Neuronal stem cell (in vitro differentiated cells): ENCODE measurements at regions not wholly inside any gene's neighbourhood (a gene's known extent, or its start where the extent isn't known, plus 50 kb on each side); places are given as distances from the start of the nearest gene placed in this dataset.

Source experiments
- DNase-seq: peaks from one replicate; pipeline ENCODE4 v3.0.0-alpha.2; 2013; ENCODE audit warnings: low spot score
- H2AFZ ChIP-seq: one replicate; pipeline ENCODE4 v1.6.1; 2013; ENCODE audit warnings: mild to moderate bottlenecking, low read length, inconsistent platforms
- H2AK5ac ChIP-seq: 2 replicates; pipeline ENCODE4 v1.6.1; 2013; ENCODE audit warnings: low read depth, mild to moderate bottlenecking, inconsistent platforms, low read length, moderate library complexity, mixed read lengths
- H2BK120ac ChIP-seq: 2 replicates; pipeline ENCODE4 v1.6.1; 2013; ENCODE audit warnings: low read depth, mild to moderate bottlenecking, inconsistent platforms, low read length, moderate library complexity, mixed read lengths
- H2BK12ac ChIP-seq: one replicate; pipeline ENCODE4 v1.6.1; 2013; ENCODE audit warnings: low read length, inconsistent platforms
- H2BK15ac ChIP-seq: 2 replicates; pipeline ENCODE4 v1.6.1; 2013; ENCODE audit warnings: mild to moderate bottlenecking, low read length, inconsistent platforms, mixed read lengths
- H2BK5ac ChIP-seq: one replicate; pipeline ENCODE4 v1.6.1; 2013; ENCODE audit warnings: inconsistent platforms, mild to moderate bottlenecking, low read length, moderate library complexity
- H3K14ac ChIP-seq: one replicate; pipeline ENCODE4 v1.6.1; 2013; ENCODE audit warnings: low read length, inconsistent platforms
- H3K18ac ChIP-seq: 2 replicates; pipeline ENCODE4 v1.6.1; 2013; ENCODE audit warnings: low read length, inconsistent platforms
- H3K23ac ChIP-seq: 2 replicates; pipeline ENCODE4 v1.6.1; 2013; ENCODE audit warnings: low read depth, mild to moderate bottlenecking, mixed read lengths, low read length, inconsistent platforms; ENCODE audit not compliant: poor library complexity
- H3K27ac ChIP-seq: replicated peaks from 3 replicates; pipeline ENCODE4 v1.5.1; 2013; ENCODE audit warnings: low read length, inconsistent platforms
- H3K27me3 ChIP-seq, 3 experiments: 2 replicates each; pipeline ENCODE4 v1.6.1; 2013; ENCODE audit warnings: low read length in 3 of 3, mild to moderate bottlenecking in 2 of 3, inconsistent platforms in 1 of 3, low read depth in 1 of 3, mixed read lengths in 1 of 3, moderate library complexity in 1 of 3; ENCODE audit not compliant: control insufficient read depth in 3 of 3, insufficient read depth in 3 of 3
- H3K36me3 ChIP-seq, 2 donors: replicated peaks in 1 of 2; 2 replicates each; pipeline ENCODE4 v1.6.1; 2013; ENCODE audit warnings: low read length in 2 of 2; ENCODE audit not compliant: control insufficient read depth in 2 of 2, insufficient read depth in 2 of 2
- H3K4ac ChIP-seq: 2 replicates; pipeline ENCODE4 v1.6.1; 2013; ENCODE audit warnings: inconsistent platforms, mild to moderate bottlenecking, low read length, moderate library complexity
- H3K4me1 ChIP-seq, 2 donors: 1 replicate in 1 of 2; 2 replicates in 1 of 2; pipeline ENCODE4 v1.6.1; 2013; ENCODE audit warnings: low read length in 2 of 2, low read depth in 1 of 2; ENCODE audit not compliant: control insufficient read depth in 2 of 2, insufficient read depth in 1 of 2
- H3K4me2 ChIP-seq: one replicate; pipeline ENCODE4 v1.6.1; 2013; ENCODE audit warnings: mild to moderate bottlenecking, low read length, inconsistent platforms; ENCODE audit not compliant: insufficient read depth, poor library complexity, severe bottlenecking
- H3K4me3 ChIP-seq, 2 donors: 2 replicates each; pipeline ENCODE4 v1.5.1; 2013; ENCODE audit warnings: low read length in 2 of 2, mild to moderate bottlenecking in 2 of 2, inconsistent platforms in 1 of 2, moderate library complexity in 1 of 2
- H3K79me1 ChIP-seq: one replicate; pipeline ENCODE4 v1.6.1; 2013; ENCODE audit warnings: low read depth, mild to moderate bottlenecking, inconsistent platforms, low read length, moderate library complexity
- H3K9ac ChIP-seq: one replicate; pipeline ENCODE4 v1.6.1; 2013; ENCODE audit warnings: mild to moderate bottlenecking, low read depth, low read length, inconsistent platforms; ENCODE audit not compliant: poor library complexity
- H3K9me3 ChIP-seq, 2 donors: replicated peaks in 1 of 2; 2 replicates each; pipeline versions ENCODE3 to v1.6.1; 2013; ENCODE audit warnings: low read length in 2 of 2, mild to moderate bottlenecking in 2 of 2, inconsistent platforms in 1 of 2, low read depth in 1 of 2, mixed read lengths in 1 of 2, moderate library complexity in 1 of 2; ENCODE audit not compliant: control insufficient read depth in 2 of 2, insufficient read depth in 1 of 2
- H4K8ac ChIP-seq: one replicate; pipeline ENCODE4 v1.6.1; 2013; ENCODE audit warnings: low read depth, mild to moderate bottlenecking, inconsistent platforms, low read length, moderate library complexity
- H4K91ac ChIP-seq: one replicate; pipeline ENCODE4 v1.6.1; 2013; ENCODE audit warnings: low read length, low read depth, mild to moderate bottlenecking, inconsistent platforms; ENCODE audit not compliant: poor library complexity
- WGBS, 2 donors: extraction: QIAGEN DNeasy Blood & Tissue Kit; methylation state at CpG; one replicate each; pipeline ENCODE4 v1.1.7; 2013; ENCODE audit warnings: missing lambda C conversion rate in 2 of 2, mixed read lengths in 1 of 2; ENCODE audit not compliant: insufficient read length in 2 of 2, insufficient replicate concordance in 1 of 2; ENCODE audit errors: extremely low coverage in 2 of 2; 5-methylcytosine and 5-hydroxymethylcytosine counted together

GRCh38 chr2:224158831-224159230, 119.7 kb upstream of the SERPINE2 start:
- Histone ChIP-seq H2BK15ac (no peak overlapping the region), H4K8ac (no peak overlapping the region), H3K27me3 (no peaks in the 10 kb centered on the region), H2BK5ac (no peak overlapping the region), H3K18ac (no peak overlapping the region), H3K23ac (no peak overlapping the region), H2BK120ac (no peak overlapping the region), H3K27ac (no peak overlapping the region), H3K79me1 (no peaks in the 10 kb centered on the region), H3K9ac (no peak overlapping the region), H3K14ac (no peak overlapping the region), H3K36me3 (no peaks in the 10 kb centered on the region), H3K4me3 (no peak overlapping the region), H3K9me3 (peaks cover 0 to 2% of the 10 kb centered on the region in 2 donors), H3K4me1 (no peaks in the 10 kb centered on the region), H4K91ac (no peak overlapping the region), H3K4ac (no peak overlapping the region), H3K4me2 (no peak overlapping the region), H2AFZ (no peak overlapping the region), H2BK12ac (no peak overlapping the region), H2AK5ac (no peak overlapping the region)
- DNase-seq = no peak

DNA sequence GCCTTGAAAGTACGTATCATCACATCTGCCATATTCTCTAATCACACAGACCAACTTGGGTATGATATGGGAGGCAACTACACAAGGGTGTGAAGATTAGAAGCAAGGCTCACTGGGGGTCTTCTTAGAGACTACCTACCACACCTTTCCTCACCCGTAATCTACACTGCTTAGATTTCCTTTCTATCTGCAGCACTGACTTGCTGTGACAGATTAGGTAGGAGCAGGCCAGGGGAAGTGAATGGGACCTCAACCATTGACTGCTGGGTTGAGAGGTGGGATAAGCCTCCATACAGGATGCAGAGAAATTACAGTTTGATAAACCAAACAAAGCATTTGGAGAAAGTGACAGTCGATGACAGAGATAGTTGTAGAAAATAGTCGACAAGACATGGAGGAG, 119.0 kb upstream of the SERPINE2 start:
- H3K4me3 ChIP-seq = no peak overlapping the region
- H4K8ac ChIP-seq = no peak overlapping the region
- H2BK12ac ChIP-seq = no peak overlapping the region
- no peaks in the 10 kb centered on the region for H3K4me1 ChIP-seq
- H4K91ac ChIP-seq = no peak overlapping the region
- H3K23ac ChIP-seq = no peak overlapping the region
- no peak overlapping the region for H2BK5ac ChIP-seq
- H2AFZ ChIP-seq = no peak overlapping the region
- no peak overlapping the region for H3K4ac ChIP-seq
- no peak for DNase-seq
- H3K4me2 ChIP-seq = no peak overlapping the region
- H3K9me3 ChIP-seq = peaks cover 0 to 2% of the 10 kb centered on the region in 2 donors
- no peak overlapping the region for H3K18ac ChIP-seq
- H3K27ac ChIP-seq = no peak overlapping the region
- no CpG with 5 or more reads among the region's 4 CpGs for WGBS, 2 donors
- no peaks in the 10 kb centered on the region for H3K36me3 ChIP-seq
- H2BK15ac ChIP-seq = no peak overlapping the region
- no peak overlapping the region for H2BK120ac ChIP-seq
- no peaks in the 10 kb centered on the region for H3K79me1 ChIP-seq
- no peak overlapping the region for H3K14ac ChIP-seq
- H3K9ac ChIP-seq = no peak overlapping the region
- H3K27me3 ChIP-seq = no peaks in the 10 kb centered on the region
- no peak overlapping the region for H2AK5ac ChIP-seq

GRCh38 chr2:224157655-224158054, 118.6 kb upstream of the SERPINE2 start:
- no peak overlapping the region for H3K14ac ChIP-seq
- DNase-seq = no peak
- H3K27ac ChIP-seq = no peak overlapping the region
- WGBS, 2 donors = no CpG with 5 or more reads among the region's 1 CpG
- H2AFZ ChIP-seq = no peak overlapping the region
- H2AK5ac ChIP-seq = no peak overlapping the region
- no peak overlapping the region for H3K23ac ChIP-seq
- no peak overlapping the region for H3K4me3 ChIP-seq
- no peak overlapping the region for H3K18ac ChIP-seq
- no peaks in the 10 kb centered on the region for H3K4me1 ChIP-seq
- H3K9me3 ChIP-seq = peaks cover 0 to 2% of the 10 kb centered on the region in 2 donors
- H3K9ac ChIP-seq = no peak overlapping the region
- no peaks in the 10 kb centered on the region for H3K27me3 ChIP-seq
- no peaks in the 10 kb centered on the region for H3K36me3 ChIP-seq
- H2BK5ac ChIP-seq = no peak overlapping the region
- no peak overlapping the region for H2BK120ac ChIP-seq
- no peak overlapping the region for H3K4ac ChIP-seq
- no peaks in the 10 kb centered on the region for H3K79me1 ChIP-seq
- no peak overlapping the region for H4K8ac ChIP-seq
- H4K91ac ChIP-seq = no peak overlapping the region
- H2BK12ac ChIP-seq = no peak overlapping the region
- H3K4me2 ChIP-seq = no peak overlapping the region
- no peak overlapping the region for H2BK15ac ChIP-seq

- H3K36me3 ChIP-seq = no peaks in the 10 kb centered on the region
- no peak for DNase-seq
- H2BK15ac ChIP-seq = no peak overlapping the region
- H3K18ac ChIP-seq = no peak overlapping the region
- H3K9ac ChIP-seq = no peak overlapping the region
- H2BK12ac ChIP-seq = no peak overlapping the region
- no peaks in the 10 kb centered on the region for H3K27me3 ChIP-seq
- H3K23ac ChIP-seq = no peak overlapping the region
- no peak overlapping the region for H3K4ac ChIP-seq
- H3K4me3 ChIP-seq = no peak overlapping the region
- no peak overlapping the region for H2AFZ ChIP-seq
- no peak overlapping the region for H3K14ac ChIP-seq
- no peak overlapping the region for H3K4me2 ChIP-seq
- no peaks in the 10 kb centered on the region for H3K4me1 ChIP-seq
- no peak overlapping the region for H4K91ac ChIP-seq
- no peak overlapping the region for H2BK120ac ChIP-seq
- WGBS, 2 donors = no CpG with 5 or more reads among the region's 4 CpGs
- no peaks in the 10 kb centered on the region for H3K79me1 ChIP-seq
- no peaks in the 10 kb centered on the region for H3K9me3 ChIP-seq
- H3K27ac ChIP-seq = no peak overlapping the region
- no peak overlapping the region for H2BK5ac ChIP-seq
- no peak overlapping the region for H2AK5ac ChIP-seq
- no peak overlapping the region for H4K8ac ChIP-seq
Measured at GRCh38 chr2:224156436-224156835, 117.3 kb upstream of the SERPINE2 start.
